CD4-positive, alpha-beta T cell (primary cell): ENCODE measurements at regions not wholly inside any gene's neighbourhood (a gene's known extent, or its start where the extent isn't known, plus 50 kb on each side); places are given as distances from the start of the nearest gene placed in this dataset.

Source experiments
- ATAC-seq: fragments of 200-7000 bp; cut with Tn5 transposase; one replicate; pipeline ENCODE4 v1.10.0; 2022; ENCODE audit warnings: mild to moderate bottlenecking; ENCODE audit not compliant: poor library complexity
- CTCF ChIA-PET: fragments of 350-600 bp; sonication (Branson Sonifier 250); formaldehyde crosslinking; loops from one replicate; lab custom pipeline; 2021; ENCODE audit warnings: antibody characterized with exemption, inconsistent platforms; lab: Charles Lee
- POLR2A ChIA-PET: fragments of 350-600 bp; sonication (Branson Sonifier 250); formaldehyde crosslinking; loops from one replicate; lab custom pipeline; 2021; ENCODE audit warnings: antibody characterized with exemption, inconsistent platforms; lab: Charles Lee
- DNase-seq, 14 experiments: peaks; one replicate each; pipeline ENCODE4 v3.0.0-alpha.2; 2013 to 2020; ENCODE audit warnings: mixed read lengths in 2 of 14
- H3K27ac ChIP-seq, 2 donors: one replicate each; pipeline versions ENCODE4 v1.5.1 to v1.7.0; 2013; ENCODE audit warnings: low read length in 2 of 2, low read depth in 1 of 2, mild to moderate bottlenecking in 1 of 2
- H3K27me3 ChIP-seq, 2 experiments: 1 replicate in 1 of 2; 2 replicates in 1 of 2; pipeline versions ENCODE4 v1.6.1 to v1.7.0; 2013; ENCODE audit warnings: low read length in 2 of 2, control low read depth in 1 of 2, mild to moderate bottlenecking in 1 of 2, moderate library complexity in 1 of 2; ENCODE audit not compliant: insufficient read depth in 2 of 2, control insufficient read depth in 1 of 2
- H3K36me3 ChIP-seq: one replicate; pipeline ENCODE4 v1.6.1; 2013; ENCODE audit warnings: low read length, control low read depth; ENCODE audit not compliant: insufficient read depth
- H3K4me1 ChIP-seq: one replicate; pipeline ENCODE4 v1.6.1; 2013; ENCODE audit warnings: low read length, control low read depth; ENCODE audit not compliant: insufficient read depth
- H3K4me3 ChIP-seq: one replicate; pipeline ENCODE4 v1.5.1; 2013; ENCODE audit warnings: mild to moderate bottlenecking, low read length, moderate library complexity
- H3K9me3 ChIP-seq, 2 experiments: 1 replicate in 1 of 2; 2 replicates in 1 of 2; pipeline versions ENCODE4 v1.6.1 to v1.7.0; 2013; ENCODE audit warnings: low read length in 2 of 2, mild to moderate bottlenecking in 2 of 2, control low read depth in 1 of 2, moderate library complexity in 1 of 2; ENCODE audit not compliant: control insufficient read depth in 1 of 2, insufficient read depth in 1 of 2
- H3K27ac Mint-ChIP-seq: one replicate; pipeline ENCODE4 v1.8.0; 2020; ENCODE audit warnings: mixed read lengths
- H3K27me3 Mint-ChIP-seq: one replicate; pipeline ENCODE4 v1.8.0; 2021; ENCODE audit warnings: mixed read lengths
- H3K36me3 Mint-ChIP-seq: one replicate; pipeline ENCODE4 v1.8.0; 2021; ENCODE audit warnings: low read depth, mixed read lengths
- H3K4me1 Mint-ChIP-seq: one replicate; pipeline ENCODE4 v1.8.0; 2021; ENCODE audit warnings: low read depth, mixed read lengths
- H3K4me3 Mint-ChIP-seq: one replicate; pipeline ENCODE4 v1.8.0; 2020; ENCODE audit warnings: mild to moderate bottlenecking, mixed read lengths
- H3K9me3 Mint-ChIP-seq: one replicate; pipeline ENCODE4 v1.8.0; 2020; ENCODE audit warnings: mixed read lengths
- intact Hi-C, 2 experiments: fragments of 100-400 bp; cut with DNase I in 1 of 2; cut with micrococcal nuclease in 1 of 2; formaldehyde crosslinking; loops; one replicate each; pipeline versions ENCODE4 v1.15.1 to v1.9.0; 2023 to 2025; cut with DNase I, micrococcal nuclease
- TF ChIP-seq, protein P1 (sequence below): fragments of 200-600 bp; IDR thresholded peaks from one replicate; pipeline ENCODE4 v1.8.0; 2022; ENCODE audit warnings: antibody characterized with exemption, mild to moderate bottlenecking

DNA sequence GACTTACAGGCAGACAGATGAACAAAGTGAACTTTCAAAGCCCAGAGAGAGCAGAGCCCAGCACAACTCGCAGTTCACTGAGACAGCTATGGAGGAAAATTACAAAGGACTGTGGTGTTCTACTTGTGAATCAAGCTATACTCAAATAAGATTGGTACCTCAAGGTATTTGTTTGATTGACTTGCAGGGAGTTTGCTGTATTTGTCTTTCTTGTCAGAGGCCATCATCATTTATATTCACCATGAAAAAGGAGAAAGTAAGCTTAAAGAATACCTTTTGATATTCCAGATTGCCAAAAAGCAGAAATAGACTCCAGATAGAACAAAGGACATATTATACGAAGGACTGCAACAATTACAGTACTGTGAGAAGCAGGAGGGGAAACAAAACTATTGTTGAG is 1047.9 kb downstream of the RPA4 start:
- H3K27ac Mint-ChIP-seq = no peak overlapping the region
- ATAC-seq (no peak), DNase-seq (no peak)
- no peaks in the 10 kb centered on the region for H3K36me3 ChIP-seq
- CTCF ChIA-PET = no interaction called here
- H3K4me3 Mint-ChIP-seq = no peak overlapping the region
- H3K9me3 Mint-ChIP-seq = no peaks in the 10 kb centered on the region
- no peaks in the 10 kb centered on the region for H3K27me3 Mint-ChIP-seq
- H3K36me3 Mint-ChIP-seq = no peaks in the 10 kb centered on the region
- TF ChIP-seq, protein P1, sequence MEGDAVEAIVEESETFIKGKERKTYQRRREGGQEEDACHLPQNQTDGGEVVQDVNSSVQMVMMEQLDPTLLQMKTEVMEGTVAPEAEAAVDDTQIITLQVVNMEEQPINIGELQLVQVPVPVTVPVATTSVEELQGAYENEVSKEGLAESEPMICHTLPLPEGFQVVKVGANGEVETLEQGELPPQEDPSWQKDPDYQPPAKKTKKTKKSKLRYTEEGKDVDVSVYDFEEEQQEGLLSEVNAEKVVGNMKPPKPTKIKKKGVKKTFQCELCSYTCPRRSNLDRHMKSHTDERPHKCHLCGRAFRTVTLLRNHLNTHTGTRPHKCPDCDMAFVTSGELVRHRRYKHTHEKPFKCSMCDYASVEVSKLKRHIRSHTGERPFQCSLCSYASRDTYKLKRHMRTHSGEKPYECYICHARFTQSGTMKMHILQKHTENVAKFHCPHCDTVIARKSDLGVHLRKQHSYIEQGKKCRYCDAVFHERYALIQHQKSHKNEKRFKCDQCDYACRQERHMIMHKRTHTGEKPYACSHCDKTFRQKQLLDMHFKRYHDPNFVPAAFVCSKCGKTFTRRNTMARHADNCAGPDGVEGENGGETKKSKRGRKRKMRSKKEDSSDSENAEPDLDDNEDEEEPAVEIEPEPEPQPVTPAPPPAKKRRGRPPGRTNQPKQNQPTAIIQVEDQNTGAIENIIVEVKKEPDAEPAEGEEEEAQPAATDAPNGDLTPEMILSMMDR = no peak
- no peaks in the 10 kb centered on the region for H3K27me3 ChIP-seq
- no peak overlapping the region for H3K4me3 ChIP-seq
- no peaks in the 10 kb centered on the region for H3K4me1 Mint-ChIP-seq
- H3K4me1 ChIP-seq = no peaks in the 10 kb centered on the region
- no peak overlapping the region for H3K27ac ChIP-seq
- intact Hi-C loops = no loop called here
- H3K9me3 ChIP-seq = no peaks in the 10 kb centered on the region
- POLR2A ChIA-PET = no interaction called here

DNA sequence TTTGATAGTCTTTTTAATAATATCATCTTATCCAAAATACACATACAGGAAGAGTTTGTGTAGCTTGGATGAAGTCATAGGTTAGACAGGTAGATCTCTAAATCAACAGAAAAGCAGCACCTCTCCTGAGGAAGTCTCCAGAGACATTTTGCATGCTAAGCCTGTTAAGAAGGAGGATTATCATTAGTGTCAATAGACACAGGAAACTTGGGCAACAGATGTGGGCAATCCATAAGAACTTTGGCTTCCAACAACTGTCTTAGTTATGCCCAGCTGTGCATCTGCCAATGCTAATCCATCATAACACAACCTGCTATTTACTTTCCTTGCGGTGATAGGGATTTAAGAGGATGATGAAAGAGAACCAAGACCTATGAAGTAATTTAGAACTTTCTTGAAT is 1052.6 kb downstream of the RPA4 start:
- Histone ChIP-seq H3K27me3 (no peaks in the 10 kb centered on the region), H3K27ac (no peak overlapping the region), H3K4me1 (no peaks in the 10 kb centered on the region), H3K9me3 (no peaks in the 10 kb centered on the region), H3K36me3 (no peaks in the 10 kb centered on the region), H3K4me3 (no peak overlapping the region)
- no peak for ATAC-seq
- H3K4me1 Mint-ChIP-seq = no peaks in the 10 kb centered on the region
- ChIA-PET CTCF (no interaction called here), POLR2A (no interaction called here)
- no peaks in the 10 kb centered on the region for H3K36me3 Mint-ChIP-seq
- H3K27ac Mint-ChIP-seq = no peak overlapping the region
- TF ChIP-seq, protein P1 = no peak
- no peak overlapping the region for H3K4me3 Mint-ChIP-seq
- no peaks in the 10 kb centered on the region for H3K9me3 Mint-ChIP-seq
- DNase-seq = no peak
- intact Hi-C loops = no loop called here
- no peaks in the 10 kb centered on the region for H3K27me3 Mint-ChIP-seq

DNA sequence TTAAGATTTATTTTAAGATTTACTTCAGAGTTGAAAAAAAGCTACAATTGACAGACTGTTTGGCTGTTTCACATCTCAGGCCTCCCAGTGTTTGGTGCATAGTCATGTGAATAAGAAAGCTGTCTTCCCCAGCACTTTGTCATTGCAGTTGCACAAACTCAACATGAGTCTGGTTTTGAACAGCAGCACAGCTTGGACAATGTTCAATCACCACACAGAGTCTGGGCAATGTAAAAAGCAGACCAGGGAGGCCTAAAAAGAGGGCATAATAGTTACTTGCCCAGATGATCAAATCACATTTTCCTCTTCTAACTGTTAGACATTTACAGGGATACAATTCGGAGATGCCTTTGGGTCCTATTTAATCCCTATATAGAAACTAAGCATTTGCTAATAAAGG is 1055.0 kb downstream of the RPA4 start:
- no peak overlapping the region for H3K4me3 ChIP-seq
- no peak overlapping the region for H3K27ac ChIP-seq
- H3K4me1 ChIP-seq = no peaks in the 10 kb centered on the region
- CTCF ChIA-PET = no interaction called here
- Mint-ChIP-seq H3K9me3 (no peaks in the 10 kb centered on the region), H3K4me3 (no peak overlapping the region), H3K27ac (no peak overlapping the region), H3K36me3 (no peaks in the 10 kb centered on the region), H3K27me3 (no peaks in the 10 kb centered on the region), H3K4me1 (no peaks in the 10 kb centered on the region)
- no peak for DNase-seq
- no peaks in the 10 kb centered on the region for H3K27me3 ChIP-seq
- H3K36me3 ChIP-seq = no peaks in the 10 kb centered on the region
- intact Hi-C loops = no loop called here
- H3K9me3 ChIP-seq = no peaks in the 10 kb centered on the region
- no peak for ATAC-seq
- POLR2A ChIA-PET = no interaction called here
- TF ChIP-seq, protein P1 = no peak
